Gastroesophageal sphincter (tissue), 3 donors: ENCODE measurements at regions not wholly inside any gene's neighbourhood (a gene's known extent, or its start where the extent isn't known, plus 50 kb on each side); places are given as distances from the start of the nearest gene placed in this dataset.

Experiments
- CTCF ChIP-seq, 4 experiments: fragments of 200-600 bp in 2 of 4; fragments of 450-650 bp in 2 of 4; sonication (generic) in 1 of 4; IDR thresholded peaks; one replicate each; pipeline ENCODE4 v1.5.1; 2017 to 2019; ENCODE audit warnings: antibody characterized with exemption in 4 of 4, mild to moderate bottlenecking in 2 of 4, moderate library complexity in 2 of 4
- EP300 ChIP-seq: sonication (generic); formaldehyde crosslinking; IDR thresholded peaks from one replicate; pipeline ENCODE4 v1.6.1; 2017; ENCODE audit warnings: antibody characterized with exemption, mild to moderate bottlenecking
- POLR2A ChIP-seq, 2 donors: fragments of 450-650 bp; IDR thresholded peaks; one replicate each; pipeline ENCODE4 v1.6.1; 2017; ENCODE audit warnings: antibody characterized with exemption in 2 of 2, mild to moderate bottlenecking in 2 of 2, moderate library complexity in 1 of 2
- POLR2AphosphoS5 ChIP-seq: sonication (generic); formaldehyde crosslinking; IDR thresholded peaks from one replicate; pipeline ENCODE4 v1.6.1; 2017; ENCODE audit warnings: antibody characterized with exemption

- TF ChIP-seq POLR2A (IDR thresholded peaks at IDR 0.05) (no peak), POLR2AphosphoS5 (no peak), CTCF (IDR thresholded peaks at IDR 0.05) (no peak), EP300 (no peak)
These were observed 56.5 kb upstream of the GPD1L start for GRCh38 chr3:32049916-32050315.
